ENCODE measurements at regions not wholly inside any gene's neighbourhood (a gene's known extent, or its start where the extent isn't known, plus 50 kb on each side); places are given as distances from the start of the nearest gene placed in this dataset.
"Not testable (repeated sequence)": the region's sequence is repeated elsewhere in the genome, so short reads cannot be mapped to it uniquely, and the experiment has no call there.

DNA sequence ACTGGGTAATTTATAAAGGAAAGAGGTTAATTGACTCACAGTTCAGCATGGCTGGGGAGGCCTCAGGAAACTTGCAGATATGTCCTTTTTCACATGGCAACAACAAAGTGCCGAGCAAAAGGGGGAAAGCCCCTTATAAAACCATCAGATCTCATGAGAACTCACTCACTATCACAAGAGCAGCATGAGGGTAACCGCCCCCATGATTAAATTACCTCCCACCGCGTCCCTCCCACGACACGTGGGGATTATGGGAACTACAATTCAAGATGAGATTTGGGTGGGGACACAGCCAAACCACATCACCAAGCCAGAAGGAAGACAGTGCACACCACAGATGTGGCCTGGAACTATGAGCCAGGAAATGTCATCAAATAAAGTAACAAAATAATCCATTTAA is 292.8 kb downstream of the FOXO1 start:
- not testable (repeated sequence) for TF ChIP-seq CTCF, POLR2A (IDR thresholded peaks at IDR 0.05)
